ENCODE measurements at regions not wholly inside any gene's neighbourhood (a gene's known extent, or its start where the extent isn't known, plus 50 kb on each side); places are given as distances from the start of the nearest gene placed in this dataset.

DNA sequence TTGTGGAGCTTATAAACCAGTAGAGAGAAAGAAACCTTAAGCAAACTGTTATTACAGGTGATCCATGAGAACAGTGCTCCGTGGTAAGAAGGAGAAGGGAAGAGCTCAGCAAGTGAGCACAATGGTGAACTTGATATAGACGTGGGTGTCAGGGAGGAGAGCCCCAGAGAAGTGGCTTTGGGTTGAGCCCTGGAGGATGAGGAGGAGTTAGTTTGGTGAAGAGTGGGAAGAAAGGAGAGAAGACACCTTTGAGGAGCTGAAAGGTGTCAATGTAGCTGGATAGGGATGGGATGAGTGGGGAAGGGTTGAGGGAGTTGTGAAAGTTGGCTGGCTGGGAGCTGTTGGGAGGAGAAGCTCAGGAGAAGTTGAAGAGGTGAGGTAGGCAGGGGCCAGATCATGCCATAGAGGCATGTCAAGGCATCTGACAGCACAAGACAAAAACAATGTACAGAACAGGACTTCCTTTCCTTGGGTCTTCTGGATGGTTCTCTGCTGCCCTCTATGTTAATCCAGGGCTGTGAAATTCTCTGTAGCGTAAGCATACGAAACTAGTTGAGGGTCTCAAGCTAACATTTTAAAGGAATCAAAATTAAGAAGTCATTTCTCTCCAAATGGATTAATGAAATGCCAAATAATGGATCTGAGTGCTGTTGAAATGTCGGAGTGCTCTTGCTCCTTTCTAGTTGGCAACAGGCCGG lies 501.9 kb downstream of the KDM4C start:
- BruUV-seq (replicated peaks) = no TSS peak

DNA sequence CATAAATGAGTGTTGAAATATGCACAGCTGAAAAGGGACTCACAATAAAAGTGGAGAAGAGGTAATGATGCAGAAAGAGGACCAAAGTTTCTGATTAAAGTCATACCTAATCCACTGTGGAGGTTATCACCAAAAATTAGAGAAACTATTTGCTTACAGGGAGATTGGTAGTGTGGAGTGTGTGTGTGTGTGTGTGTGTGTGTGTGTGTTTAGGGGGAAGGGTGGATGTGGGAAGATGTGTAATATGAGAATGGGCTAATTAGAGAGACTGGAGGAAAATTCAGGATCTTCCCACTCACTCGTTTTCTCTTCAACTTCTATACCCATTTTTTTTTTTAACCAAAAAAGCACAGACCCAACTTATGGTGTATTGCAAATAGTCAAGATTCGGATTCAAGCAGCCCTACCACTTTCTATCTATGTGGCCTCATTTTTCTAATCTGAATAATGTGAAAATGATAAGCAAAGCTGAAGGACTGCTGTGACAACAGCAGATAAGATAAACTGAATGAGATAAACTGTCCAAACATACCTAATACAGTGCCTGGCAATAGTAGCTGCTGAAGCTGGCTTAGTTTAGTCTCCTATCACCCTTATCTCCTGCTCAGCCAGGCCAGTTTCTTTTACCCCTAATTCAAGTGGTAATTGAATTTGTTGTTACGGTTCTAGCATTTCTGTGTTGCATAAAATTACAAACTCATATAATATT lies 501.1 kb downstream of the KDM4C start:
- Histone ChIP-seq H3K36me3 (replicated peaks in 1 of 2; ENCODE audit: control insufficient read depth in 1 of 2, insufficient read depth in 2 of 2, low read length in 2 of 2) (no peaks in the 10 kb centered on the region), H4K20me1 (ENCODE audit: insufficient read depth, low read length) (no peaks in the 10 kb centered on the region), H3K27me3 (ENCODE audit: control insufficient read depth in 1 of 2, insufficient read depth in 2 of 2, low read length in 2 of 2) (no peaks in the 10 kb centered on the region; a peak in 1 of 5 replicates), H3K27ac (ENCODE audit: extremely low read length, insufficient read depth, low read length) (no peak overlapping the region), H3K4me1 (ENCODE audit: insufficient read depth, low read length) (no peaks in the 10 kb centered on the region), H3K4me3 (replicated peaks in 1 of 3; ENCODE audit: insufficient read depth in 1 of 3, low read depth in 2 of 3, low read length in 3 of 3) (no peak overlapping the region), H3K9ac (ENCODE audit: insufficient read depth, low read depth, low read length) (no peak overlapping the region), H3K9me3 (ENCODE audit: low read length) (no peaks in the 10 kb centered on the region), H3K79me2 (ENCODE audit: insufficient read depth, low read length) (no peaks in the 10 kb centered on the region), H2AFZ (ENCODE audit: low read length) (no peak overlapping the region), H3K4me2 (ENCODE audit: low read depth, low read length) (no peak overlapping the region)
- FAIRE-seq = no peak
- BruUV-seq (replicated peaks) = no TSS peak
- ChIA-PET CTCF (ENCODE audit: low intra/inter-chr PET ratio, low total read pairs) (no interaction called here), POLR2A (no interaction called here)
- intact Hi-C loops (cut with micrococcal nuclease; ENCODE audit: unreplicated experiment) (no loop called here), in situ Hi-C loops (cut with HindIII; ENCODE audit: extremely low pct_ligation_motif_present, low pct_unique_long_range_greater_than_20kb) (loop anchor here (25.0 kb wide), 1 partner anchor 253 kb away; no protein-coding TSS in a partner anchor)
- ATAC-seq = no peak
- 1% methylated on average over 3 of the region's 3 CpGs for WGBS (ENCODE audit: low lambda C conversion rate)
- DNase-seq (ENCODE audit: low spot score) = no peak
- TF ChIP-seq SMAD3 (CRISPR knock-in tag; IDR thresholded peaks at IDR 0.05) (no peak), ZNF12 (CRISPR knock-in tag; IDR thresholded peaks at IDR 0.05) (no peak), ARHGAP35 (CRISPR knock-in tag; IDR thresholded peaks at IDR 0.05; ENCODE audit: borderline replicate concordance) (no peak), RAD21 (CRISPR knock-in tag; IDR thresholded peaks at IDR 0.05) (no peak), CCDC6 (CRISPR knock-in tag; IDR thresholded peaks at IDR 0.05) (no peak), HHEX (CRISPR knock-in tag; IDR thresholded peaks at IDR 0.05) (no peak), JUNB (CRISPR knock-in tag; IDR thresholded peaks at IDR 0.05; ENCODE audit: borderline replicate concordance) (no peak), ZNF552 (CRISPR knock-in tag; IDR thresholded peaks at IDR 0.05; ENCODE audit: borderline replicate concordance) (no peak), ZNF879 (CRISPR knock-in tag; IDR thresholded peaks at IDR 0.05) (no peak), SRSF1 (optimal IDR thresholded peaks at IDR 0.05; ENCODE audit: low read depth, low read length) (no peak), ARID2 (CRISPR knock-in tag; IDR thresholded peaks at IDR 0.05; ENCODE audit: borderline replicate concordance) (no peak)
- TF ChIP-seq, protein P1, sequence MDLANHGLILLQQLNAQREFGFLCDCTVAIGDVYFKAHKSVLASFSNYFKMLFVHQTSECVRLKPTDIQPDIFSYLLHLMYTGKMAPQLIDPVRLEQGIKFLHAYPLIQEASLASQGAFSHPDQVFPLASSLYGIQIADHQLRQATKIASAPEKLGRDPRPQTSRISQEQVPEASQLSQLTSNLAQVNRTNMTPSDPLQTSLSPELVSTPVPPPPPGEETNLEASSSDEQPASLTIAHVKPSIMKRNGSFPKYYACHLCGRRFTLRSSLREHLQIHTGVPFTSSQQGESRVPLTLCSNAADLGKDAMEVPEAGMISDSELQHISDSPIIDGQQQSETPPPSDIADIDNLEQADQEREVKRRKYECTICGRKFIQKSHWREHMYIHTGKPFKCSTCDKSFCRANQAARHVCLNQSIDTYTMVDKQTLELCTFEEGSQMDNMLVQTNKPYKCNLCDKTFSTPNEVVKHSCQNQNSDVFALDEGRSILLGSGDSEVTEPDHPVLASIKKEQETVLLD (CRISPR knock-in tag; IDR thresholded peaks at IDR 0.05; ENCODE audit: low read depth) = no peak

More for the DNA sequence above, 501.9 kb downstream of the KDM4C start:
- intact Hi-C loops (cut with micrococcal nuclease; ENCODE audit: unreplicated experiment) = no loop called here
- no peaks in the 10 kb centered on the region for H4K20me1 ChIP-seq (ENCODE audit: insufficient read depth, low read length)
- H3K4me3 ChIP-seq (replicated peaks in 1 of 3; ENCODE audit: insufficient read depth in 1 of 3, low read depth in 2 of 3, low read length in 3 of 3) = no peak overlapping the region
- TF ChIP-seq, protein P2, sequence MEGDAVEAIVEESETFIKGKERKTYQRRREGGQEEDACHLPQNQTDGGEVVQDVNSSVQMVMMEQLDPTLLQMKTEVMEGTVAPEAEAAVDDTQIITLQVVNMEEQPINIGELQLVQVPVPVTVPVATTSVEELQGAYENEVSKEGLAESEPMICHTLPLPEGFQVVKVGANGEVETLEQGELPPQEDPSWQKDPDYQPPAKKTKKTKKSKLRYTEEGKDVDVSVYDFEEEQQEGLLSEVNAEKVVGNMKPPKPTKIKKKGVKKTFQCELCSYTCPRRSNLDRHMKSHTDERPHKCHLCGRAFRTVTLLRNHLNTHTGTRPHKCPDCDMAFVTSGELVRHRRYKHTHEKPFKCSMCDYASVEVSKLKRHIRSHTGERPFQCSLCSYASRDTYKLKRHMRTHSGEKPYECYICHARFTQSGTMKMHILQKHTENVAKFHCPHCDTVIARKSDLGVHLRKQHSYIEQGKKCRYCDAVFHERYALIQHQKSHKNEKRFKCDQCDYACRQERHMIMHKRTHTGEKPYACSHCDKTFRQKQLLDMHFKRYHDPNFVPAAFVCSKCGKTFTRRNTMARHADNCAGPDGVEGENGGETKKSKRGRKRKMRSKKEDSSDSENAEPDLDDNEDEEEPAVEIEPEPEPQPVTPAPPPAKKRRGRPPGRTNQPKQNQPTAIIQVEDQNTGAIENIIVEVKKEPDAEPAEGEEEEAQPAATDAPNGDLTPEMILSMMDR (CRISPR knock-in tag; IDR thresholded peaks at IDR 0.05) = 0 out of 2 replicates have a peak, but pooled peaks have one; percentile 3
- TF ChIP-seq REPIN1 (CRISPR knock-in tag; IDR thresholded peaks at IDR 0.05; ENCODE audit: borderline replicate concordance, low read depth) = no peak
- no peak for DNase-seq (ENCODE audit: low spot score)
- no peaks in the 10 kb centered on the region; a peak in 1 of 5 replicates for H3K27me3 ChIP-seq (ENCODE audit: control insufficient read depth in 1 of 2, insufficient read depth in 2 of 2, low read length in 2 of 2)
- 31% methylated on average over 6 of the region's 6 CpGs for WGBS (ENCODE audit: low lambda C conversion rate)
- no peak for FAIRE-seq
- no peaks in the 10 kb centered on the region for H3K9me3 ChIP-seq (ENCODE audit: low read length)
- no peak for ATAC-seq
- H3K36me3 ChIP-seq (replicated peaks in 1 of 2; ENCODE audit: control insufficient read depth in 1 of 2, insufficient read depth in 2 of 2, low read length in 2 of 2) = no peaks in the 10 kb centered on the region
- H3K4me1 ChIP-seq (ENCODE audit: insufficient read depth, low read length) = no peaks in the 10 kb centered on the region
- ChIA-PET CTCF (ENCODE audit: low intra/inter-chr PET ratio, low total read pairs) (no interaction called here), POLR2A (no interaction called here)
- no peak overlapping the region for H3K27ac ChIP-seq (ENCODE audit: extremely low read length, insufficient read depth, low read length)
- H3K79me2 ChIP-seq (ENCODE audit: insufficient read depth, low read length) = no peaks in the 10 kb centered on the region
- H3K4me2 ChIP-seq (ENCODE audit: low read depth, low read length) = no peak overlapping the region
- in situ Hi-C loops (cut with HindIII; ENCODE audit: extremely low pct_ligation_motif_present, low pct_unique_long_range_greater_than_20kb) = loop anchor here (25.0 kb wide), 1 partner anchor 253 kb away; no protein-coding TSS in a partner anchor
- H2AFZ ChIP-seq (ENCODE audit: low read length) = no peak overlapping the region
- no peak overlapping the region for H3K9ac ChIP-seq (ENCODE audit: insufficient read depth, low read depth, low read length)

All from HepG2 (cell line).